Tibial artery (tissue), 4 donors: ENCODE measurements at regions not wholly inside any gene's neighbourhood (a gene's known extent, or its start where the extent isn't known, plus 50 kb on each side); places are given as distances from the start of the nearest gene placed in this dataset.
"Not testable (repeated sequence)": the region's sequence is repeated elsewhere in the genome, so short reads cannot be mapped to it uniquely, and the experiment has no call there.

Source experiments
- DNase-seq, 2 donors: peaks; one replicate each; pipeline ENCODE4 v3.0.0-alpha.2; 2019
- H3K27ac ChIP-seq, 2 donors: fragments of 200-600 bp; sonication (generic) in 1 of 2; 1 replicate in 1 of 2; 2 replicates in 1 of 2; pipeline ENCODE4 v1.5.1; 2018 to 2019; ENCODE audit warnings: mild to moderate bottlenecking in 1 of 2
- H3K27me3 ChIP-seq, 2 donors: fragments of 200-600 bp; sonication (generic) in 1 of 2; one replicate each; pipeline versions ENCODE4 v1.5.1 to v1.6.0; 2016 to 2019
- H3K36me3 ChIP-seq, 3 donors: fragments of 200-600 bp; sonication (generic) in 2 of 3; one replicate each; pipeline ENCODE4 v1.5.1; 2016 to 2019; ENCODE audit warnings: mild to moderate bottlenecking in 2 of 3
- H3K4me1 ChIP-seq, 4 donors: fragments of 200-600 bp; sonication (generic) in 2 of 4; 1 replicate in 3 of 4; 2 replicates in 1 of 4; pipeline ENCODE4 v1.5.1; 2016 to 2019
- H3K4me3 ChIP-seq, 2 donors: fragments of 200-600 bp; sonication (generic) in 1 of 2; 1 replicate in 1 of 2; 2 replicates in 1 of 2; pipeline ENCODE4 v1.5.1; 2018 to 2019; ENCODE audit warnings: mild to moderate bottlenecking in 2 of 2
- H3K9me3 ChIP-seq, 3 donors: fragments of 200-600 bp; sonication (generic) in 1 of 3; one replicate each; pipeline ENCODE4 v1.5.1; 2016 to 2019
- CTCF ChIP-seq, 2 experiments: fragments of 200-600 bp in 1 of 2; fragments of 450-650 bp in 1 of 2; IDR thresholded peaks; one replicate each; pipeline ENCODE4 v1.5.1; 2017 to 2019; ENCODE audit warnings: antibody characterized with exemption in 2 of 2, mild to moderate bottlenecking in 1 of 2, moderate library complexity in 1 of 2
- intact Hi-C: fragments of 100-400 bp; cut with DNase I; formaldehyde crosslinking; loops from one replicate; pipeline ENCODE4 v1.15.0; 2023; ENCODE audit warnings: low total_unique reads

- TF ChIP-seq CTCF (IDR thresholded peaks at IDR 0.05): no peak
- DNase-seq: no peak
- H3K36me3 ChIP-seq: no peaks in the 10 kb centered on the region
- H3K27me3 ChIP-seq: no peaks in the 10 kb centered on the region
- intact Hi-C loops: no loop called here
- no peak overlapping the region for H3K27ac ChIP-seq
- peaks cover 3 to 8% (median 5%) of the 10 kb centered on the region in 3 donors for H3K9me3 ChIP-seq
- H3K4me1 ChIP-seq: no peaks in the 10 kb centered on the region
- H3K4me3 ChIP-seq: no peak overlapping the region
Measured at GRCh38 chr12:33614630-33615029, 175.0 kb upstream of the SYT10 start.

- H3K9me3 ChIP-seq: peaks cover 3 to 8% (median 5%) of the 10 kb centered on the region in 3 donors
- no peaks in the 10 kb centered on the region for H3K36me3 ChIP-seq
- no peak for TF ChIP-seq CTCF (IDR thresholded peaks at IDR 0.05)
- H3K27me3 ChIP-seq: no peaks in the 10 kb centered on the region
- H3K27ac ChIP-seq: no peak overlapping the region
- no peak overlapping the region for H3K4me3 ChIP-seq
- H3K4me1 ChIP-seq: no peaks in the 10 kb centered on the region
- intact Hi-C loops: no loop called here
- DNase-seq: no peak
Measured at GRCh38 chr12:33617218-33617617, 177.6 kb upstream of the SYT10 start.

- H3K9me3 ChIP-seq: no peaks in the 10 kb centered on the region
- no peaks in the 10 kb centered on the region for H3K36me3 ChIP-seq
- H3K27ac ChIP-seq: no peak overlapping the region
- H3K27me3 ChIP-seq: no peaks in the 10 kb centered on the region
- no peak for TF ChIP-seq CTCF (IDR thresholded peaks at IDR 0.05)
- intact Hi-C loops: no loop called here
- DNase-seq: no peak
- H3K4me3 ChIP-seq: no peak overlapping the region
- H3K4me1 ChIP-seq: no peaks in the 10 kb centered on the region
Measured at GRCh38 chr12:33628087-33628486, 188.5 kb upstream of the SYT10 start.

- intact Hi-C loops: no loop called here
- Histone ChIP-seq H3K4me1 (no peaks in the 10 kb centered on the region), H3K27ac (no peak overlapping the region), H3K27me3 (no peaks in the 10 kb centered on the region), H3K4me3 (no peak overlapping the region), H3K36me3 (no peaks in the 10 kb centered on the region), H3K9me3 (no peaks in the 10 kb centered on the region)
- no peak for DNase-seq
- no peak for TF ChIP-seq CTCF (IDR thresholded peaks at IDR 0.05)
Measured at GRCh38 chr12:33634544-33634943, 194.9 kb upstream of the SYT10 start.

- H3K27ac ChIP-seq, DNase-seq, H3K4me3 ChIP-seq, intact Hi-C loops, H3K4me1 ChIP-seq, H3K36me3 ChIP-seq, H3K9me3 ChIP-seq, H3K27me3 ChIP-seq: not testable (repeated sequence)
Measured at GRCh38 chr12:33636930-33637329, 197.3 kb upstream of the SYT10 start.

GRCh38 chr12:33639975-33640374 is 200.4 kb upstream of the SYT10 start:
- no peak overlapping the region for H3K27ac ChIP-seq
- no peak for DNase-seq
- no peaks in the 10 kb centered on the region for H3K36me3 ChIP-seq
- no peaks in the 10 kb centered on the region for H3K4me1 ChIP-seq
- no peak for TF ChIP-seq CTCF (IDR thresholded peaks at IDR 0.05)
- no peaks in the 10 kb centered on the region for H3K9me3 ChIP-seq
- no peaks in the 10 kb centered on the region for H3K27me3 ChIP-seq
- intact Hi-C loops: no loop called here
- no peak overlapping the region for H3K4me3 ChIP-seq
